ENCODE measurements at regions not wholly inside any gene's neighbourhood (a gene's known extent, or its start where the extent isn't known, plus 50 kb on each side); places are given as distances from the start of the nearest gene placed in this dataset.

- TF ChIP-seq POLR2A (IDR thresholded peaks at IDR 0.05; ENCODE audit: low read length) (no peak), GATA1 (IDR thresholded peaks at IDR 0.05; ENCODE audit: low read depth, low read length) (no peak)
Observed at GRCh38 chr4:32145987-32146386, 1425.8 kb downstream of the PCDH7 start.
